ENCODE measurements at regions not wholly inside any gene's neighbourhood (a gene's known extent, or its start where the extent isn't known, plus 50 kb on each side); places are given as distances from the start of the nearest gene placed in this dataset.

GRCh38 chr17:5693821-5694220 is 109.5 kb upstream of the NLRP1 start:
- no peak for DNase-seq
- Histone ChIP-seq H3K36me3 (no peaks in the 10 kb centered on the region), H3K27ac (no peak overlapping the region), H3K4me3 (no peak overlapping the region), H3K9me3 (peaks cover 0 to 2% (median 0%) of the 10 kb centered on the region in 8 donors), H3K27me3 (replicated peaks in 1 of 7) (peaks cover 0 to 44% (median 0%) of the 10 kb centered on the region in 7 donors), H3K4me1 (no peaks in the 10 kb centered on the region)
- intact Hi-C loops (cut with DNase I; ENCODE audit: low total_unique reads) = no loop called here
- 86 to 90% (median 88%) methylated on average over 9 of the region's 9 CpGs for WGBS, 5 donors
- TF ChIP-seq POLR2A (IDR thresholded peaks at IDR 0.05) = no peak
- no peak for TF ChIP-seq CTCF (IDR thresholded peaks at IDR 0.05 in 8 of 11, conservative IDR thresholded peaks at IDR 0.05 in 3 of 11)
- no peak for TF ChIP-seq POLR2AphosphoS5 (IDR thresholded peaks at IDR 0.05)

- Histone ChIP-seq H3K4me1 (no peaks in the 10 kb centered on the region), H3K4me3 (no peak overlapping the region), H3K27me3 (replicated peaks in 1 of 7) (peaks cover 0 to 47% (median 0%) of the 10 kb centered on the region in 7 donors), H3K9me3 (peaks cover 0 to 5% (median 0%) of the 10 kb centered on the region in 8 donors), H3K27ac (no peak overlapping the region), H3K36me3 (no peaks in the 10 kb centered on the region)
- no peak for DNase-seq
- no peak for TF ChIP-seq POLR2AphosphoS5 (IDR thresholded peaks at IDR 0.05)
- no peak for TF ChIP-seq CTCF (IDR thresholded peaks at IDR 0.05 in 8 of 11, conservative IDR thresholded peaks at IDR 0.05 in 3 of 11)
- TF ChIP-seq POLR2A (IDR thresholded peaks at IDR 0.05) = no peak
- intact Hi-C loops (cut with DNase I; ENCODE audit: low total_unique reads) = no loop called here
- 46 to 59% (median 52%) methylated on average over 8 of the region's 8 CpGs for WGBS, 5 donors
These were observed 110.2 kb upstream of the NLRP1 start for GRCh38 chr17:5694551-5694950.

GRCh38 chr17:5695480-5695879 is 111.2 kb upstream of the NLRP1 start:
- 50 to 79% (median 65%) methylated on average over 3 of the region's 3 CpGs for WGBS, 5 donors
- intact Hi-C loops (cut with DNase I; ENCODE audit: low total_unique reads) = no loop called here
- no peak for TF ChIP-seq POLR2A (IDR thresholded peaks at IDR 0.05)
- no peak for TF ChIP-seq CTCF (IDR thresholded peaks at IDR 0.05 in 8 of 11, conservative IDR thresholded peaks at IDR 0.05 in 3 of 11)
- no peak for TF ChIP-seq POLR2AphosphoS5 (IDR thresholded peaks at IDR 0.05)

GRCh38 chr17:5698959-5699358 is 114.7 kb upstream of the NLRP1 start:
- H3K9me3 ChIP-seq = peaks cover 0 to 18% (median 5%) of the 10 kb centered on the region in 8 donors
- no peaks in the 10 kb centered on the region for H3K4me1 ChIP-seq
- intact Hi-C loops (cut with DNase I; ENCODE audit: low total_unique reads) = no loop called here
- no peaks in the 10 kb centered on the region for H3K36me3 ChIP-seq
- DNase-seq = no peak
- no peak overlapping the region for H3K27ac ChIP-seq
- H3K27me3 ChIP-seq (replicated peaks in 1 of 7) = peaks cover 0 to 64% (median 0%) of the 10 kb centered on the region in 7 donors
- TF ChIP-seq POLR2A (IDR thresholded peaks at IDR 0.05) (no peak), POLR2AphosphoS5 (IDR thresholded peaks at IDR 0.05) (no peak), CTCF (IDR thresholded peaks at IDR 0.05 in 8 of 11, conservative IDR thresholded peaks at IDR 0.05 in 3 of 11) (no peak)
- no peak overlapping the region for H3K4me3 ChIP-seq

More at GRCh38 chr17:5695480-5695879, 111.2 kb upstream of the NLRP1 start:
- Histone ChIP-seq H3K27me3 (replicated peaks in 1 of 7) (peaks cover 0 to 52% (median 0%) of the 10 kb centered on the region in 7 donors), H3K4me1 (no peaks in the 10 kb centered on the region), H3K9me3 (peaks cover 0 to 5% (median 0%) of the 10 kb centered on the region in 8 donors), H3K4me3 (no peak overlapping the region), H3K36me3 (no peaks in the 10 kb centered on the region), H3K27ac (no peak overlapping the region)
- DNase-seq = no peak

Measured in spleen (tissue), 11 donors.